ENCODE measurements at regions not wholly inside any gene's neighbourhood (a gene's known extent, or its start where the extent isn't known, plus 50 kb on each side); places are given as distances from the start of the nearest gene placed in this dataset.

- TF ChIP-seq, protein P1, sequence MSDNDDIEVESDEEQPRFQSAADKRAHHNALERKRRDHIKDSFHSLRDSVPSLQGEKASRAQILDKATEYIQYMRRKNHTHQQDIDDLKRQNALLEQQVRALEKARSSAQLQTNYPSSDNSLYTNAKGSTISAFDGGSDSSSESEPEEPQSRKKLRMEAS (IDR thresholded peaks at IDR 0.05), result no peak
- TF ChIP-seq RAD21 (IDR thresholded peaks at IDR 0.05), result peak in 1 of 2 donors; percentile 12
Observed at GRCh38 chr9:107816561-107817021, 327.0 kb upstream of the KLF4 start.
